PC-9 (cell line): ENCODE measurements at regions not wholly inside any gene's neighbourhood (a gene's known extent, or its start where the extent isn't known, plus 50 kb on each side); places are given as distances from the start of the nearest gene placed in this dataset.

ENCODE experiments used
- BruUV-seq: library from RNA; stranded (reverse); fragments of 400-500 nt; replicated peaks from 2 replicates; lab custom pipeline; 2021; lab: Mats Ljungman, UMichigan
- CTCF ChIA-PET: fragments of 300-600 bp; sonication (Branson Sonifier 250); formaldehyde crosslinking; loops from one replicate; lab custom pipeline; 2022; ENCODE audit warnings: antibody characterized with exemption; lab: Charles Lee
- POLR2A ChIA-PET: fragments of 300-600 bp; sonication (Branson Sonifier 250); formaldehyde crosslinking; loops from one replicate; lab custom pipeline; 2022; ENCODE audit warnings: antibody characterized with exemption; ENCODE audit not compliant: unreplicated experiment; lab: Charles Lee
- DNase-seq, 2 experiments: peaks; one replicate each; pipeline versions ENCODE4 v3.0.0 to v3.0.0-alpha.2; 2015 to 2022; ENCODE audit warnings: mixed read lengths in 1 of 2
- H2AFZ ChIP-seq: fragments of 200-600 bp; sonication (generic); 2 replicates; pipeline ENCODE4 v1.8.1; 2017; ENCODE audit warnings: antibody characterized with exemption
- H3F3A ChIP-seq: fragments of 200-600 bp; sonication (generic); 2 replicates; pipeline ENCODE4 v1.8.1; 2017; ENCODE audit warnings: antibody characterized with exemption, mild to moderate bottlenecking, low read depth; ENCODE audit not compliant: insufficient read depth
- H3K27ac ChIP-seq: fragments of 200-600 bp; sonication (generic); 2 replicates; pipeline ENCODE4 v1.6.1; 2016; ENCODE audit warnings: mixed run types
- H3K27me3 ChIP-seq: fragments of 200-600 bp; sonication (generic); 2 replicates; pipeline ENCODE4 v1.6.1; 2016; ENCODE audit warnings: low read depth, mixed run types; ENCODE audit not compliant: insufficient read depth
- H3K36me3 ChIP-seq: fragments of 200-600 bp; sonication (generic); 2 replicates; pipeline ENCODE4 v1.6.1; 2016; ENCODE audit warnings: low read depth, mixed run types
- H3K4me1 ChIP-seq: fragments of 200-600 bp; sonication (generic); replicated peaks from 2 replicates; pipeline ENCODE4 v1.6.1; 2016; ENCODE audit warnings: mixed run types; ENCODE audit not compliant: insufficient read depth
- H3K4me2 ChIP-seq: fragments of 200-600 bp; sonication (generic); 2 replicates; pipeline ENCODE4 v1.6.1; 2017; ENCODE audit warnings: mixed run types
- H3K4me3 ChIP-seq: fragments of 200-600 bp; sonication (generic); 2 replicates; pipeline ENCODE4 v1.6.1; 2016; ENCODE audit warnings: mixed run types
- H3K79me2 ChIP-seq: fragments of 200-600 bp; sonication (generic); 2 replicates; pipeline ENCODE4 v1.6.1; 2017; ENCODE audit warnings: low read depth, mixed run types
- H3K9me2 ChIP-seq: fragments of 200-600 bp; sonication (generic); 2 replicates; pipeline ENCODE4 v1.8.1; 2017; ENCODE audit warnings: mild to moderate bottlenecking; ENCODE audit not compliant: insufficient read depth
- H3K9me3 ChIP-seq: fragments of 200-600 bp; sonication (generic); 2 replicates; pipeline ENCODE4 v1.8.1; 2016; ENCODE audit warnings: low read depth; ENCODE audit not compliant: insufficient read depth
- H4K20me1 ChIP-seq: fragments of 200-600 bp; sonication (generic); 2 replicates; pipeline ENCODE4 v1.8.1; 2017; ENCODE audit not compliant: insufficient read depth
- CTCF ChIP-seq: fragments of 200-600 bp; sonication (generic); conservative IDR thresholded peaks from 2 replicates; pipeline ENCODE4 v1.6.1; 2017; ENCODE audit warnings: mixed run types, antibody characterized with exemption, mild to moderate bottlenecking, moderate library complexity
- EZH2 ChIP-seq: fragments of 200-600 bp; sonication (generic); IDR thresholded peaks from 2 replicates; pipeline ENCODE4 v1.8.0; 2017; ENCODE audit warnings: antibody characterized with exemption, low read depth
- intact Hi-C: fragments of 100-400 bp; cut with micrococcal nuclease; formaldehyde crosslinking; loops from one replicate; pipeline ENCODE4 v1.10.0; 2022; ENCODE audit not compliant: unreplicated experiment

- no peak overlapping the region for H3K4me3 ChIP-seq
- POLR2A ChIA-PET, result no interaction called here
- TF ChIP-seq EZH2, result no peak
- TF ChIP-seq CTCF, result no peak
- no peaks in the 10 kb centered on the region for H3K9me3 ChIP-seq
- DNase-seq, result no peak
- CTCF ChIA-PET, result no interaction called here
- H3K36me3 ChIP-seq, result no peaks in the 10 kb centered on the region
- BruUV-seq, result no TSS peak
- no peaks in the 10 kb centered on the region for H3K79me2 ChIP-seq
- no peak overlapping the region for H2AFZ ChIP-seq
- no peaks in the 10 kb centered on the region for H4K20me1 ChIP-seq
- no peaks in the 10 kb centered on the region for H3K27me3 ChIP-seq
- H3K4me1 ChIP-seq, result no peaks in the 10 kb centered on the region
- H3K27ac ChIP-seq, result no peak overlapping the region
- intact Hi-C loops, result no loop called here
- H3F3A ChIP-seq, result no peaks in the 10 kb centered on the region
- no peaks in the 10 kb centered on the region for H3K9me2 ChIP-seq
- no peak overlapping the region for H3K4me2 ChIP-seq
Measured at GRCh38 chr1:68889471-68889870, 392.6 kb upstream of the DEPDC1 start.

GRCh38 chr1:68890736-68891135 lies 393.9 kb upstream of the DEPDC1 start:
- Histone ChIP-seq H3K36me3 (no peaks in the 10 kb centered on the region), H3K27me3 (no peaks in the 10 kb centered on the region), H3F3A (no peaks in the 10 kb centered on the region), H3K79me2 (no peaks in the 10 kb centered on the region), H3K9me3 (no peaks in the 10 kb centered on the region), H3K4me1 (no peaks in the 10 kb centered on the region), H4K20me1 (no peaks in the 10 kb centered on the region), H3K27ac (no peak overlapping the region), H3K4me2 (no peak overlapping the region), H2AFZ (no peak overlapping the region), H3K9me2 (no peaks in the 10 kb centered on the region), H3K4me3 (no peak overlapping the region)
- TF ChIP-seq EZH2 (no peak), CTCF (no peak)
- ChIA-PET CTCF (no interaction called here), POLR2A (no interaction called here)
- intact Hi-C loops, result no loop called here
- DNase-seq, result no peak
- BruUV-seq, result no TSS peak

- H3K27me3 ChIP-seq, result no peaks in the 10 kb centered on the region
- no peak overlapping the region for H3K4me2 ChIP-seq
- H3K79me2 ChIP-seq, result no peaks in the 10 kb centered on the region
- H3F3A ChIP-seq, result no peaks in the 10 kb centered on the region
- no peak overlapping the region for H3K4me3 ChIP-seq
- no TSS peak for BruUV-seq
- H3K4me1 ChIP-seq, result no peaks in the 10 kb centered on the region
- H4K20me1 ChIP-seq, result no peaks in the 10 kb centered on the region
- no peaks in the 10 kb centered on the region; the same call in 1 of the 2 replicates for H3K9me2 ChIP-seq
- no peaks in the 10 kb centered on the region for H3K36me3 ChIP-seq
- intact Hi-C loops, result no loop called here
- TF ChIP-seq CTCF, result no peak
- TF ChIP-seq EZH2, result no peak
- POLR2A ChIA-PET, result no interaction called here
- H3K27ac ChIP-seq, result no peak overlapping the region
- no peaks in the 10 kb centered on the region; the same call in 1 of the 2 replicates for H3K9me3 ChIP-seq
- DNase-seq, result no peak
- H2AFZ ChIP-seq, result no peak overlapping the region
- CTCF ChIA-PET, result no interaction called here
Measured at GRCh38 chr1:68904477-68904876, 407.6 kb upstream of the DEPDC1 start.
